Heart right ventricle (tissue), 16 donors: ENCODE measurements at regions not wholly inside any gene's neighbourhood (a gene's known extent, or its start where the extent isn't known, plus 50 kb on each side); places are given as distances from the start of the nearest gene placed in this dataset.

Experiments used
- ATAC-seq, 8 donors: fragments of 200-7000 bp; cut with Tn5 transposase; one replicate each; pipeline ENCODE4 v1.9.1; 2020; ENCODE audit warnings: mild to moderate bottlenecking in 8 of 8, moderate library complexity in 8 of 8, moderate number of reproducible peaks in 1 of 8
- DNase-seq, 2 donors: peaks; one replicate each; pipeline ENCODE4 v3.0.0-alpha.2; 2020
- H3K27ac ChIP-seq, 10 donors: fragments of 200-600 bp; sonication (generic) in 2 of 10; one replicate each; pipeline versions ENCODE4 v1.5.0 to v1.8.0; 2020 to 2022; ENCODE audit warnings: mild to moderate bottlenecking in 3 of 10
- H3K27me3 ChIP-seq, 7 donors: fragments of 200-600 bp; one replicate each; pipeline ENCODE4 v1.8.0; 2021 to 2022; ENCODE audit warnings: mild to moderate bottlenecking in 2 of 7
- H3K36me3 ChIP-seq, 9 donors: fragments of 200-600 bp; sonication (generic) in 1 of 9; one replicate each; pipeline versions ENCODE4 v1.5.0 to v1.8.0; 2020 to 2022; ENCODE audit warnings: mild to moderate bottlenecking in 2 of 9
- H3K4me1 ChIP-seq, 9 donors: fragments of 200-600 bp; sonication (generic) in 1 of 9; one replicate each; pipeline versions ENCODE4 v1.5.0 to v1.8.0; 2020 to 2022; ENCODE audit warnings: mild to moderate bottlenecking in 4 of 9
- H3K4me3 ChIP-seq, 10 donors: fragments of 200-600 bp; sonication (generic) in 2 of 10; one replicate each; pipeline versions ENCODE4 v1.5.0 to v1.8.0; 2020 to 2022; ENCODE audit warnings: mild to moderate bottlenecking in 7 of 10, moderate library complexity in 2 of 10
- H3K9me3 ChIP-seq, 11 donors: fragments of 200-600 bp in 10 of 11; sonication (generic) in 2 of 11; one replicate each; pipeline versions ENCODE4 v1.5.0 to v1.8.0; 2013 to 2022; ENCODE audit warnings: mild to moderate bottlenecking in 2 of 11, control low read depth in 1 of 11, moderate library complexity in 1 of 11
- CTCF ChIP-seq, 9 donors: fragments of 200-600 bp; sonication (generic) in 2 of 9; IDR thresholded peaks; one replicate each; pipeline versions ENCODE4 v1.5.0 to v1.8.0; 2021 to 2022; ENCODE audit warnings: antibody characterized with exemption in 9 of 9, mild to moderate bottlenecking in 5 of 9, moderate library complexity in 1 of 9
- WGBS, 2 donors: extraction: QIAGEN DNeasy Blood & Tissue Kit; methylation state at CpG; one replicate each; pipeline ENCODE4 v1.1.7; 2013; ENCODE audit warnings: inconsistent platforms in 1 of 2; 5-methylcytosine and 5-hydroxymethylcytosine counted together
- intact Hi-C, 10 donors: fragments of 100-400 bp; cut with DNase I; formaldehyde crosslinking; loops; one replicate each; pipeline versions ENCODE4 v1.11.1 to v1.14.2; 2022
- donor health status: Arrhythmogenic right ventricular cardiomyopathy.
- donor health status: ischemic (EF 13 %, LVEDD 7.1; RV severe dilation, severe dysfunction).
- donor health status: healthy with polysubstance abuse.
- donor health status: DM: no; HTN: yes; CAD: no.
- donor health status: DM: no; HTN: no; CAD: no.
- donor health status: ischemic (EF 25% LVEDD 6.9; RV normal size, moderate dysfunction).
- donor health status: ischemic (EF 25% LVEDD 5.7; RV mildly dilated, moderate dysfunction).
- donor health status: healthy.
- donor health status: DM: yes; HTN: yes; CAD: no.
- donor health status: Ischemic cardiomyopathy.
- donor health status: ischemic (EF 35%, LVEDD 5.7; RV mildly dilated, moderate dysfunction).
- donor health status: nonischemic (EF 11% LVEDD 7.7; RV severe dilation, severe dysfunction).
- donor health status: DM: yes; HTN: yes; CAD: no.
- donor health status: PGD.
- donor health status: ischemic (EF 29% LVEDD 5.4; RV normal size, mild dysfunction).
- donor health status: nonischemic (EF 23%, LVEDD 6.1; RV moderate dilation, normal function).

DNA sequence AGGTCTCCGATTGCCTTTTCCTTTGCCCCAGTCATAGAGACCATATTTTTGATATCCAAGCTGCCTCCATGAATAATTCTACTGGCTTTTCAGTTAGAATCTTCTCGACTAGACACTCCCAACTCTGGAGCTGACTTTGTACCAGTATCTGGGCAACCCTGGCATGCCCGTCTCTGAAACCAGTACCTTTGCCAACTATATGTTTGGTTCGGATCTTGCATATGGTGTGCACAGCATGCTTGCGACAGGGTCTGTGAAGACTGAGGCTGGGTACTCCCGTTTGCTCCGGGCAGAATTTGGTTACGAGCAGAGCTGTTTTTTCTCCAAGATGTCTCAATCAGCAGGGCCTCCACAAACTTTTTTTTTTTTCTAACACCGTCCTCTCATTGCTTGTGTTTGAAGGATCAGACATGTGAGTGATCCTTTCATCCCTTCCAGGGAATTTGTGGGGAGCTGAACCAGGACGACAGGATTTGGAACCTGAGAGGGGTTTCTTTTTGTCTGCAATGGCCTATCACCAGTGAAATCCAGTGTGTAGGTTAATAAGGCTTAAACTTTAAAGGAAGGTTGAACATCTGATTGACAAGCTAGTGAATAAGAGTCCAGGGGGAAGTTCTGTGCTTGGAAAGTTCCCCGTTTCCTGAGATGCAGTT, 322.3 kb downstream of the MYCN start:
- H3K27me3 ChIP-seq, result peaks cover 0 to 9% (median 0%) of the 10 kb centered on the region in 7 donors
- H3K9me3 ChIP-seq, result no peaks in the 10 kb centered on the region
- no peak for TF ChIP-seq CTCF (IDR thresholded peaks at IDR 0.05)
- ATAC-seq, result no peak
- H3K27ac ChIP-seq, result no peak overlapping the region
- H3K4me3 ChIP-seq, result no peak overlapping the region
- no peaks in the 10 kb centered on the region for H3K36me3 ChIP-seq
- H3K4me1 ChIP-seq, result no peaks in the 10 kb centered on the region
- DNase-seq, result no peak
- intact Hi-C loops, result no loop called here
- 83 to 84% methylated on average over 11 of the region's 11 CpGs for WGBS, 2 donors

GRCh38 chr2:16261791-16262190, 321.4 kb downstream of the MYCN start:
- H3K27me3 ChIP-seq, result peaks cover 0 to 10% (median 0%) of the 10 kb centered on the region in 7 donors
- H3K9me3 ChIP-seq, result no peaks in the 10 kb centered on the region
- no peaks in the 10 kb centered on the region for H3K36me3 ChIP-seq
- no peak for TF ChIP-seq CTCF (IDR thresholded peaks at IDR 0.05)
- no peaks in the 10 kb centered on the region for H3K4me1 ChIP-seq
- 92 to 96% methylated on average over 2 of the region's 2 CpGs for WGBS, 2 donors
- intact Hi-C loops, result no loop called here
- ATAC-seq (no peak), DNase-seq (no peak)
- H3K27ac ChIP-seq, result no peak overlapping the region
- no peak overlapping the region for H3K4me3 ChIP-seq

GRCh38 chr2:16261071-16261470, 320.7 kb downstream of the MYCN start:
- intact Hi-C loops, result no loop called here
- no peaks in the 10 kb centered on the region for H3K4me1 ChIP-seq
- H3K9me3 ChIP-seq, result no peaks in the 10 kb centered on the region
- H3K36me3 ChIP-seq, result no peaks in the 10 kb centered on the region
- ATAC-seq (no peak), DNase-seq (no peak)
- H3K27ac ChIP-seq, result no peak overlapping the region
- TF ChIP-seq CTCF (IDR thresholded peaks at IDR 0.05), result no peak
- WGBS, 2 donors, result 92 to 95% methylated on average over 3 of the region's 3 CpGs
- peaks cover 0 to 10% (median 0%) of the 10 kb centered on the region in 7 donors for H3K27me3 ChIP-seq
- H3K4me3 ChIP-seq, result no peak overlapping the region

DNA sequence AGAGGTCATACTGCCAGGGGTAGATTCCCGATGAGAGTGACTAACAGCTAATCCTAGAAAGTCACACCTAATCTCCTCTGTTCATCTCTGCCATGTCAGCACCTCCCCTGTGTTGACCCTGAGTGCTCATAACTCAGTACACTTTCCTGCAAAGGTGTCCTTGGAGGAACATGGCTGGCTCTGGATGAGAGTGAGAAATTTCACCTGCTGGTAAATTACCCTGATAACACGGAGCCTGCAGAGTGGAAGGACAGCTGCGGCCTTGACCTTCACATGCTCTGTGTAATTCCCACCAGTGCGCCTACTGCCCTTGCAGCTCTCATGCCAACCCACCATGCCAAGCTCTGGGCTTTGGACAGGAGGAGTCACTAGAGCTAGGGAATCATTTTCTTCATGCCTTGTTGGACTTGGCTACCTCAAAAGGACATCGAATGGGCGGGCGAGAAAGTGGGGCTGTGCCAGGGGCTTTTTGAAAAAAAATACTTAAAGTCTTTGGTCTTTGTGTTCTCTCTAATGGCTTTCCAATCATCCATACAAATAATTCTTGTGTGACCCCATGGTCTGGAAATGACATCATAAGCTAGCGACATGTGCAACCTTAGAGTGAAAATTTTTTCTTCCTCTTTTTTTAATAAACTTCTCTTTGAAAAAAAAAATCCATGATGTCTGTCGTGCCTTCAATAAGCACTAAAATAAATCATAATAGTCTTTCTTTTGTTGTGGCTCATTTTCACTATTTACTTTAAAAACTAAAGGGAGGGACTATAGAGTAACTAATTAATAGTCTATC, 319.9 kb downstream of the MYCN start:
- peak in 1 of 8 donors; percentile 58 for ATAC-seq
- TF ChIP-seq CTCF (IDR thresholded peaks at IDR 0.05), result no peak
- H3K4me1 ChIP-seq, result no peaks in the 10 kb centered on the region
- H3K36me3 ChIP-seq, result no peaks in the 10 kb centered on the region
- DNase-seq, result no peak
- no peak overlapping the region for H3K4me3 ChIP-seq
- intact Hi-C loops, result no loop called here
- 73 to 77% methylated on average over 9 of the region's 9 CpGs for WGBS, 2 donors
- H3K27me3 ChIP-seq, result peaks cover 0 to 10% (median 0%) of the 10 kb centered on the region in 7 donors
- no peak overlapping the region for H3K27ac ChIP-seq
- H3K9me3 ChIP-seq, result no peaks in the 10 kb centered on the region
